AG09309 (cell line): ENCODE measurements at regions not wholly inside any gene's neighbourhood (a gene's known extent, or its start where the extent isn't known, plus 50 kb on each side); places are given as distances from the start of the nearest gene placed in this dataset.
"Not testable (repeated sequence)": the region's sequence is repeated elsewhere in the genome, so short reads cannot be mapped to it uniquely, and the experiment has no call there.

Experiments used
- DNase-seq: peaks from one replicate; pipeline ENCODE4 v3.0.0-alpha.2; 2010; ENCODE audit warnings: low read depth
- H3K4me3 ChIP-seq: 2 replicates; pipeline ENCODE4 v1.5.1; 2011; ENCODE audit warnings: mild to moderate bottlenecking, low read depth, low read length, moderate library complexity; ENCODE audit not compliant: control insufficient read depth
- TF ChIP-seq, protein P1 (sequence below): IDR thresholded peaks from 2 replicates; pipeline ENCODE4 v1.5.1; 2011; ENCODE audit warnings: mild to moderate bottlenecking, low read depth, low read length, inconsistent platforms; ENCODE audit not compliant: insufficient read depth, control insufficient read depth; ENCODE audit errors: missing control alignments

GRCh38 chr10:108338146-108338545 lies 1173.6 kb upstream of the SORCS1 start:
- DNase-seq, result no peak
- H3K4me3 ChIP-seq, result no peak overlapping the region
- TF ChIP-seq, protein P1, sequence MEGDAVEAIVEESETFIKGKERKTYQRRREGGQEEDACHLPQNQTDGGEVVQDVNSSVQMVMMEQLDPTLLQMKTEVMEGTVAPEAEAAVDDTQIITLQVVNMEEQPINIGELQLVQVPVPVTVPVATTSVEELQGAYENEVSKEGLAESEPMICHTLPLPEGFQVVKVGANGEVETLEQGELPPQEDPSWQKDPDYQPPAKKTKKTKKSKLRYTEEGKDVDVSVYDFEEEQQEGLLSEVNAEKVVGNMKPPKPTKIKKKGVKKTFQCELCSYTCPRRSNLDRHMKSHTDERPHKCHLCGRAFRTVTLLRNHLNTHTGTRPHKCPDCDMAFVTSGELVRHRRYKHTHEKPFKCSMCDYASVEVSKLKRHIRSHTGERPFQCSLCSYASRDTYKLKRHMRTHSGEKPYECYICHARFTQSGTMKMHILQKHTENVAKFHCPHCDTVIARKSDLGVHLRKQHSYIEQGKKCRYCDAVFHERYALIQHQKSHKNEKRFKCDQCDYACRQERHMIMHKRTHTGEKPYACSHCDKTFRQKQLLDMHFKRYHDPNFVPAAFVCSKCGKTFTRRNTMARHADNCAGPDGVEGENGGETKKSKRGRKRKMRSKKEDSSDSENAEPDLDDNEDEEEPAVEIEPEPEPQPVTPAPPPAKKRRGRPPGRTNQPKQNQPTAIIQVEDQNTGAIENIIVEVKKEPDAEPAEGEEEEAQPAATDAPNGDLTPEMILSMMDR, result no peak

DNA sequence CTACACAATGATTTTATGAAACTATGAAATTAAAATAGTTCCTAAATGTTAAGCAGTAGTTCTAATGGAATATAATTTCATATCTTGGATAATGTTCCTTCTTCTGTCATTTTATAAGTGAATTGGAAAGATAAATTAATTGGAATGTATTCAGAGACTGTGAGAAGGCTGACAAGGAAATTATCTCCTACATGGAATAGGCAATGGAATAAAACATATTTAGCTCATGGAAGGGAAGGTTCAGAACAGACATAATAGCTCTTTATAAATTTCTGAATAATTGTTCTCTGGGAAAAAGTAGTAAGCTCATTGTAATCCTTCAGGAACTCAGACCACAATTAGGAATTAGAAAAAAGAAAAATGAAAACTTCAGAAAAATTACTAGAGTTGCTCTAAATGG lies 1172.3 kb upstream of the SORCS1 start:
- H3K4me3 ChIP-seq, result no peak overlapping the region
- DNase-seq, result no peak
- TF ChIP-seq, protein P1, result no peak

DNA sequence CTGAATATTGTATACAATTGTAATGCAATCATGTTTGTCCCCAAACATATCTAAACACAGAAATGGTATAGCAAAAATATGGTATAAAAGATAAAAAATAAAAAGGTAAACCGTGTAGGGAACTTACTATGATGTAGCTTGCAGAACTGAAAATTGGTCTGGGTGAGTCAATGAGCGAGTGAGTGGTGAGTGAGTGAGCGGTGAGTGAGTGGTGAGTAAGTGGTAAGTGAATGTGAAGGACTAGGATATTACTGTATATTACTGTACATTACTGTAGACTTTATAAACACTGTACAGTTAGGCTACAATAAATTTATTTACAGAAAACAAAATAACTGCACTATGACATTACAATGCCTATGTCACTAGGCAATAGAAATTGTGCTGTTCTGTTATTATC lies 1163.2 kb upstream of the SORCS1 start:
- TF ChIP-seq, protein P1, result no peak
- no peak for DNase-seq
- H3K4me3 ChIP-seq, result no peak overlapping the region

GRCh38 chr10:108323274-108323798 lies 1158.8 kb upstream of the SORCS1 start:
- TF ChIP-seq, protein P1, result no peak
- H3K4me3 ChIP-seq, result no peak overlapping the region
- DNase-seq, result no peak

- TF ChIP-seq, protein P1, result no peak
- no peak for DNase-seq
- no peak overlapping the region for H3K4me3 ChIP-seq
These were observed 1155.1 kb upstream of the SORCS1 start for GRCh38 chr10:108319434-108320222.

- H3K4me3 ChIP-seq, DNase-seq: not testable (repeated sequence)
These were observed 1151.1 kb upstream of the SORCS1 start for GRCh38 chr10:108315636-108316035.

- TF ChIP-seq, protein P1, result no peak
- DNase-seq, result no peak
These were observed 1143.4 kb upstream of the SORCS1 start for GRCh38 chr10:108307925-108308312.

More at GRCh38 chr10:108307925-108308312, 1143.4 kb upstream of the SORCS1 start:
- H3K4me3 ChIP-seq, result no peak overlapping the region
